ENCODE measurements at regions not wholly inside any gene's neighbourhood (a gene's known extent, or its start where the extent isn't known, plus 50 kb on each side); places are given as distances from the start of the nearest gene placed in this dataset.

DNA sequence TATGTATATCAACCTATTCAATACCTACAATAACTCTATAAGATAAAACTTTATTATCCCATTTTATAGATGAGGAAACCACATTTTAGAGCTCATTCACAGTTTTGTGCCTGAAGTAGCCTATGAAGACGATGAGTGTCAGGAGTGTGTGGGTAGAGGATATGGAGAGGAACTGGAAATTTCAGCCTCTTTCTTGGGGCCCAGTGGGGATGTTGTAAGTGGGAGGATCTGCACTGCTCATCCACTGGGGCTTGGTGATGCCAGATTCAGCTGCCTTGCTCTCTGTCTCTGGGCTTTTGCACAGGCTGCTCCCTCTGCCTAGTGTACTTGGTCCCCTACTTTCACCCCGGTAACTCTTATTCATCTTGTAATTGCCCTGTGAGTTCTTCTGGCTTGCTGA lies 194.7 kb downstream of the SREK1 start:
- CTCF ChIA-PET, result no interaction called here

DNA sequence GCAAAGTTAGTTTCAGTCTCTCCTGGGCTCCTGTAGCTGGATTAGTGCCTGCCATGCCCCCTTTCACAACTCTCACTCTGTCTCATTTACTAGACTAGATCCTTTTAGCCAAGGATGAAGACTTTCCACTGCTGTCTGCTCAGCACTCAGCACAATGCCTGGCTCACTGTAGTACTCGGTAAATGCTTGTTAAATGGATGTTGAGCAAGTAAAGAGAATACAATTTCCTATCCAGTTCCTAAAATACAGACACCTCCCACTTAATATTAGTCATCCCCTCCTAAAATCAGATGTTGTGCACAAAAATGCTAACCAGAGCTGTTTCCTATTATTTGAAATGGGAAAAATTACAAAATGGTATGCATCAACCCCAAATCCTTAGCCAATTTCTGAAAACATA lies 195.8 kb downstream of the SREK1 start:
- RAD21 ChIA-PET (ENCODE audit: low non-redundant PET in 1 of 2, low total read pairs in 2 of 2, uncharacterized antibody in 2 of 2, unreplicated experiment in 2 of 2), result no interaction called here
- no peak for DNase-seq (ENCODE audit: low read depth, low spot score)
- no peak for TF ChIP-seq EZH2 (IDR thresholded peaks at IDR 0.05)
- TF ChIP-seq EZH2phosphoT487 (IDR thresholded peaks at IDR 0.05; ENCODE audit: borderline replicate concordance), result no peak
- no peak for TF ChIP-seq TCF7L2 (IDR thresholded peaks at IDR 0.05; ENCODE audit: borderline replicate concordance, extremely low read depth, insufficient read depth, insufficient read length)
- no peak for TF ChIP-seq SRF (IDR thresholded peaks at IDR 0.05; ENCODE audit: low read depth)
- no peak for TF ChIP-seq ZNF274 (IDR thresholded peaks at IDR 0.05; ENCODE audit: low read depth, low read length)
- TF ChIP-seq ATF3 (IDR thresholded peaks at IDR 0.05), result no peak
- TF ChIP-seq REST (IDR thresholded peaks at IDR 0.05; ENCODE audit: low read depth), result no peak
- TF ChIP-seq YY1 (IDR thresholded peaks at IDR 0.05; ENCODE audit: extremely low read depth, insufficient replicate concordance, low read depth, low read length), result no peak
- TF ChIP-seq ELF1 (IDR thresholded peaks at IDR 0.05; ENCODE audit: borderline replicate concordance, low read depth), result no peak
- TF ChIP-seq MAX (IDR thresholded peaks at IDR 0.05), result no peak
- TF ChIP-seq SP1 (IDR thresholded peaks at IDR 0.05; ENCODE audit: low read depth), result no peak
- no peak for TF ChIP-seq CEBPB (IDR thresholded peaks at IDR 0.05; ENCODE audit: low read depth)
- no peak for TF ChIP-seq EGR1 (IDR thresholded peaks at IDR 0.05; ENCODE audit: low read depth)
- TF ChIP-seq POLR2AphosphoS5 (IDR thresholded peaks at IDR 0.05; ENCODE audit: low read depth, low read length), result no peak
- TF ChIP-seq FOSL1 (IDR thresholded peaks at IDR 0.05; ENCODE audit: low read depth), result no peak
- no peak for TF ChIP-seq JUND (IDR thresholded peaks at IDR 0.05)
- TF ChIP-seq CBX3 (IDR thresholded peaks at IDR 0.05; ENCODE audit: low read depth), result no peak
- TF ChIP-seq RAD21 (IDR thresholded peaks at IDR 0.05; ENCODE audit: low read depth), result no peak
- no peak for TF ChIP-seq SIN3A (IDR thresholded peaks at IDR 0.05; ENCODE audit: low read depth)
- no peak for TF ChIP-seq ZFX (IDR thresholded peaks at IDR 0.05)
- no peak overlapping the region for H3K4me2 ChIP-seq (ENCODE audit: low read length)
- H3K9ac ChIP-seq (ENCODE audit: low read length), result no peak overlapping the region
- peaks cover 70% of the 10 kb centered on the region for H3K27me3 ChIP-seq (ENCODE audit: insufficient read depth, low read length)
- H2AFZ ChIP-seq (ENCODE audit: low read depth, low read length, poor library complexity, severe bottlenecking), result no peak overlapping the region
- H3K4me3 ChIP-seq (replicated peaks in 1 of 2; ENCODE audit: low read depth in 1 of 2, low read length in 2 of 2), result no peak overlapping the region
- no peaks in the 10 kb centered on the region for H4K20me1 ChIP-seq (ENCODE audit: insufficient read depth)
- CTCF ChIA-PET, result no interaction called here
- H3K36me3 ChIP-seq (ENCODE audit: control insufficient read depth in 1 of 2, insufficient read depth in 2 of 2, low read length in 2 of 2), result no peaks in the 10 kb centered on the region
- POLR2A ChIA-PET, result no interaction called here
- no peaks in the 10 kb centered on the region for H3K79me2 ChIP-seq (ENCODE audit: insufficient read depth, low read length)
- no peaks in the 10 kb centered on the region for H3K9me3 ChIP-seq (ENCODE audit: control insufficient read depth in 1 of 2, insufficient read depth in 1 of 2, low read depth in 1 of 2, low read length in 2 of 2)
- intact Hi-C loops (cut with micrococcal nuclease), result no loop called here
- no peak for ATAC-seq
- no peaks in the 10 kb centered on the region for H3K4me1 ChIP-seq (ENCODE audit: control insufficient read depth in 1 of 2, insufficient read depth in 2 of 2, low read length in 2 of 2)
- no peak overlapping the region for H3K27ac ChIP-seq (ENCODE audit: low read depth, low read length)
- no TSS peak for BruUV-seq (replicated peaks)
- no peaks in the 10 kb centered on the region for H3K9me2 ChIP-seq (ENCODE audit: insufficient read depth)

More for the DNA sequence above, 194.7 kb downstream of the SREK1 start:
- no peak for TF ChIP-seq SRF (IDR thresholded peaks at IDR 0.05; ENCODE audit: low read depth)
- no peak for TF ChIP-seq EZH2 (IDR thresholded peaks at IDR 0.05)
- no peak for TF ChIP-seq TCF7L2 (IDR thresholded peaks at IDR 0.05; ENCODE audit: borderline replicate concordance, extremely low read depth, insufficient read depth, insufficient read length)
- H4K20me1 ChIP-seq (ENCODE audit: insufficient read depth), result no peaks in the 10 kb centered on the region
- H3K79me2 ChIP-seq (ENCODE audit: insufficient read depth, low read length), result no peaks in the 10 kb centered on the region
- intact Hi-C loops (cut with micrococcal nuclease), result no loop called here
- no peaks in the 10 kb centered on the region for H3K4me1 ChIP-seq (ENCODE audit: control insufficient read depth in 1 of 2, insufficient read depth in 2 of 2, low read length in 2 of 2)
- H3K27me3 ChIP-seq (ENCODE audit: insufficient read depth, low read length), result peaks cover 70% of the 10 kb centered on the region
- ChIA-PET POLR2A (no interaction called here), RAD21 (ENCODE audit: low non-redundant PET in 1 of 2, low total read pairs in 2 of 2, uncharacterized antibody in 2 of 2, unreplicated experiment in 2 of 2) (no interaction called here)
- no peaks in the 10 kb centered on the region for H3K9me2 ChIP-seq (ENCODE audit: insufficient read depth)
- ATAC-seq, result no peak
- H3K27ac ChIP-seq (ENCODE audit: low read depth, low read length), result no peak overlapping the region
- no TSS peak for BruUV-seq (replicated peaks)
- H3K9ac ChIP-seq (ENCODE audit: low read length), result no peak overlapping the region
- no peaks in the 10 kb centered on the region for H3K36me3 ChIP-seq (ENCODE audit: control insufficient read depth in 1 of 2, insufficient read depth in 2 of 2, low read length in 2 of 2)
- no peak overlapping the region for H3K4me2 ChIP-seq (ENCODE audit: low read length)
- H2AFZ ChIP-seq (ENCODE audit: low read depth, low read length, poor library complexity, severe bottlenecking), result no peak overlapping the region
- H3K9me3 ChIP-seq (ENCODE audit: control insufficient read depth in 1 of 2, insufficient read depth in 1 of 2, low read depth in 1 of 2, low read length in 2 of 2), result no peaks in the 10 kb centered on the region
- DNase-seq (ENCODE audit: low read depth, low spot score), result no peak
- H3K4me3 ChIP-seq (replicated peaks in 1 of 2; ENCODE audit: low read depth in 1 of 2, low read length in 2 of 2), result no peak overlapping the region
